ENCODE measurements at regions not wholly inside any gene's neighbourhood (a gene's known extent, or its start where the extent isn't known, plus 50 kb on each side); places are given as distances from the start of the nearest gene placed in this dataset.

GRCh38 chr2:219810895-219811294 lies 183.5 kb downstream of the SLC4A3 start:
- H3K36me3 ChIP-seq (ENCODE audit: insufficient read depth, low read length) = no peaks in the 10 kb centered on the region
- no peaks in the 10 kb centered on the region for H3K27me3 ChIP-seq (ENCODE audit: insufficient read depth, low read length, poor library complexity, severe bottlenecking)
- peaks cover 8% of the 10 kb centered on the region; the same call in 1 of the 2 replicates for H3K9me3 ChIP-seq (ENCODE audit: insufficient read depth, low read depth, low read length)
- H3F3A ChIP-seq (ENCODE audit: low read depth) = no peaks in the 10 kb centered on the region
- no peaks in the 10 kb centered on the region for H4K20me1 ChIP-seq (ENCODE audit: insufficient read depth, low read length, poor library complexity, severe bottlenecking)
- no peak overlapping the region for H3K9ac ChIP-seq (ENCODE audit: low read depth, low read length, poor library complexity, severe bottlenecking)
- H3K9me2 ChIP-seq (replicated peaks; ENCODE audit: low read depth, low read length) = no peaks in the 10 kb centered on the region
- H2AFZ ChIP-seq (ENCODE audit: low read length) = no peak overlapping the region
- H3K4me1 ChIP-seq (ENCODE audit: insufficient read depth, low read length, poor library complexity, severe bottlenecking) = no peaks in the 10 kb centered on the region
- H3K4me3 ChIP-seq (ENCODE audit: low read length, poor library complexity, severe bottlenecking) = no peak overlapping the region
- H3K79me2 ChIP-seq (ENCODE audit: insufficient read depth, low read length) = no peaks in the 10 kb centered on the region
- TF ChIP-seq CTCF (conservative IDR thresholded peaks at IDR 0.05; ENCODE audit: low read length) = no peak
- TF ChIP-seq EZH2phosphoT487 (IDR thresholded peaks at IDR 0.05; ENCODE audit: borderline replicate concordance) = no peak
- H3K4me2 ChIP-seq (ENCODE audit: low read depth, low read length, poor library complexity, severe bottlenecking) = no peak overlapping the region

DNA sequence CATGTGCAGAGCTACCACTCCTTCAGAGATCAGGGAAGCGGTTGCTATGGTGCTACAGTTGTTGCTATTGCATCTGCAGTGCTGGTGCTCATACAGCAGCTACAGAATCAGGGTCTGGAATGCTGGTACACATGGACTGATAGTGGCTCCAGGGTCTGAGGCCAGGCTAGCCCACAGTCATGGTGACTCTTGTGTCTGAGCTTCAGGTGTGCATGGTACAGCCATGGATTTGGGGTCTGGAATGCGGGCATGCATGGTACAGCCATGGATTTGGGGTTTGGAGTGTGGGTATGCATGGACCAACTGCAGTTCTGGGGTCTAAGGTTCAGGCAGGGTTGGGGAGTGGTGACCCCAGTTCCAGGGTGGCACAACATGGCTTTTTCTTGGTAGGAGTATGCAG lies 185.2 kb downstream of the SLC4A3 start:
- Histone ChIP-seq H3K79me2 (ENCODE audit: insufficient read depth, low read length) (no peaks in the 10 kb centered on the region), H4K20me1 (ENCODE audit: insufficient read depth, low read length, poor library complexity, severe bottlenecking) (no peaks in the 10 kb centered on the region), H3K27me3 (ENCODE audit: insufficient read depth, low read length, poor library complexity, severe bottlenecking) (no peaks in the 10 kb centered on the region), H3K9me2 (replicated peaks; ENCODE audit: low read depth, low read length) (no peaks in the 10 kb centered on the region), H3K4me3 (ENCODE audit: low read length, poor library complexity, severe bottlenecking) (no peak overlapping the region), H3F3A (ENCODE audit: low read depth) (no peaks in the 10 kb centered on the region), H2AFZ (ENCODE audit: low read length) (no peak overlapping the region), H3K9ac (ENCODE audit: low read depth, low read length, poor library complexity, severe bottlenecking) (no peak overlapping the region), H3K4me1 (ENCODE audit: insufficient read depth, low read length, poor library complexity, severe bottlenecking) (no peaks in the 10 kb centered on the region), H3K36me3 (ENCODE audit: insufficient read depth, low read length) (no peaks in the 10 kb centered on the region), H3K9me3 (ENCODE audit: insufficient read depth, low read depth, low read length) (peaks cover 8% of the 10 kb centered on the region; the same call in 1 of the 2 replicates), H3K4me2 (ENCODE audit: low read depth, low read length, poor library complexity, severe bottlenecking) (no peak overlapping the region)
- TF ChIP-seq CTCF (conservative IDR thresholded peaks at IDR 0.05; ENCODE audit: low read length) (no peak), EZH2phosphoT487 (IDR thresholded peaks at IDR 0.05; ENCODE audit: borderline replicate concordance) (no peak)

DNA sequence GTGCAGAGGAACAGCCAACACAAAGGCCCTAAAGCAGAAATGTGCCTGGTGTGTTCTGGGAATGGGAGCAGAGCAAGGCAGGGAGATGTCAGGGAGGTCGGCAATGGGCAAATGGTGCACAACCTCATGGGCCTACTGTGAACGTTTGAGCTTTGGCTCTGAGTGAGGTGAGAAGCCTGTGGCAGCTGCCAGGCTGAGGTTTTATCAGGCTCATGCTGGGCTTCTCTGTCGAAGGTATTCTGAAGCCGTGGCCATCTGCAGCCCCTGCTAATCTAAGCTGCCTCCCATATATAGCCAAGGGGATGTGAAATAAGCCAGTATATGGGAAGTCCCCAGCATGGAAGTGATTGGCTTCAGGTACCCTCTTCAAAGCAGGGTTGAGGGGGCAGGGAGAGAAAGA lies 193.3 kb downstream of the SLC4A3 start:
- H3K9ac ChIP-seq (ENCODE audit: low read depth, low read length, poor library complexity, severe bottlenecking) = no peak overlapping the region
- no peak overlapping the region for H2AFZ ChIP-seq (ENCODE audit: low read length)

More for the DNA sequence above, 193.3 kb downstream of the SLC4A3 start:
- H3F3A ChIP-seq (ENCODE audit: low read depth) = no peaks in the 10 kb centered on the region
- no peaks in the 10 kb centered on the region for H3K27me3 ChIP-seq (ENCODE audit: insufficient read depth, low read length, poor library complexity, severe bottlenecking)
- H3K4me1 ChIP-seq (ENCODE audit: insufficient read depth, low read length, poor library complexity, severe bottlenecking) = no peaks in the 10 kb centered on the region
- no peak overlapping the region for H3K4me3 ChIP-seq (ENCODE audit: low read length, poor library complexity, severe bottlenecking)
- no peaks in the 10 kb centered on the region for H4K20me1 ChIP-seq (ENCODE audit: insufficient read depth, low read length, poor library complexity, severe bottlenecking)
- H3K79me2 ChIP-seq (ENCODE audit: insufficient read depth, low read length) = no peaks in the 10 kb centered on the region
- H3K36me3 ChIP-seq (ENCODE audit: insufficient read depth, low read length) = no peaks in the 10 kb centered on the region
- no peak overlapping the region for H3K4me2 ChIP-seq (ENCODE audit: low read depth, low read length, poor library complexity, severe bottlenecking)
- no peaks in the 10 kb centered on the region for H3K9me2 ChIP-seq (replicated peaks; ENCODE audit: low read depth, low read length)
- H3K9me3 ChIP-seq (ENCODE audit: insufficient read depth, low read depth, low read length) = no peaks in the 10 kb centered on the region; the same call in 1 of the 2 replicates
- no peak for TF ChIP-seq CTCF (conservative IDR thresholded peaks at IDR 0.05; ENCODE audit: low read length)

Data from Loucy (cell line).